ENCODE measurements at regions not wholly inside any gene's neighbourhood (a gene's known extent, or its start where the extent isn't known, plus 50 kb on each side); places are given as distances from the start of the nearest gene placed in this dataset.
A peak's percentile ranks its signal among the peaks of the same experiment; 100 is the strongest.

DNA sequence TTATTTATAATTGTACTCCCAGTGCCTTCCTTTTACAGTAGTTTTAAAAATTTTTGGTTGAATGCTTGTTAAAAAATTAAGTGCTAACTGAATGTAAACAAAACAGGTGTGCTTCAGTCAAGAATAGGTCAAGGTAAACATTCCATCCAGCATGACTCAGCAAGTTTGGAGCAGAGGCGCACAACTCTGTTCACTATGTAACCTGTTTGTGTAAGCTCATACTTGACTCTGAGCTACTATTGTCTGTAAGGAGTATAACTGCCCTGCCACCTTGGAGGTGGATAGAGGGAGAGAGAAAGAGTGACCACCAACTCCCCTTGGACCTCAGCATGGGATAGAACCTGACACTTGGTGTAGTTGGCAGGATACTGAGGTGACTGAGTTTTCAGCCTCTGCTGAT is 207.4 kb upstream of the SYT4 start:
- H3K9me3 Mint-ChIP-seq = peaks cover 0 to 9% (median 2%) of the 10 kb centered on the region in 5 donors
- no peaks in the 10 kb centered on the region for H3K9me3 ChIP-seq (ENCODE audit: low read length)
- no peaks in the 10 kb centered on the region for H3K4me1 ChIP-seq (ENCODE audit: insufficient read depth, low read length)
- H3K27me3 ChIP-seq (ENCODE audit: insufficient read depth, low read length, poor library complexity, severe bottlenecking) = no peaks in the 10 kb centered on the region
- H3K27ac Mint-ChIP-seq = no peak overlapping the region
- no peaks in the 10 kb centered on the region for H3K36me3 Mint-ChIP-seq
- ChIA-PET POLR2A (no interaction called here), CTCF (no interaction called here)
- H3K36me3 ChIP-seq (ENCODE audit: insufficient read depth, low read length) = no peaks in the 10 kb centered on the region
- no peak overlapping the region for H3K27ac ChIP-seq (ENCODE audit: low read depth, low read length)
- H3K4me3 Mint-ChIP-seq = no peak overlapping the region
- H3K4me1 Mint-ChIP-seq = no peaks in the 10 kb centered on the region
- H3K4me3 ChIP-seq (ENCODE audit: low read length) = no peak overlapping the region
- DNase-seq = no peak
- H3K27me3 Mint-ChIP-seq = peaks cover 0 to 1% of the 10 kb centered on the region in 2 donors

DNA sequence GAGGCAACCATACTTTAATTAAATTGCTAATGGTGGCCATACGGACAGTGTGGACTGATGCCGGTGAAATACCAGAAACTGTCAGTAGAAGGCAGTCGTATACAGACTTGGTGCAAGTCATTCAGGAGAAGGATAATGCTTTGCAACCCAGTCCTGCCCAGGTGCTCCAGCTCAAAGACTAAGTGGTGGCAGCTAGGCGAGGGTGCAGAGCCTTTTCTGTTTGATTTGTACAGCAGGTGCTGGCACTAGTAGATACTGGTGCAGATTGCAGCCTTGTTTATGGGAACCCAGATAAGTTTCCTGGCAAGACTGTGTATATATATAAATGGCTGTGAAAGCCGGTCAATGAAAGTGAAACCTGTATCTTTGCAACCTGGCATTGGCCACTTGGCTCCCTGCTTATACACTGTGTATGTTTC is 208.3 kb upstream of the SYT4 start:
- Mint-ChIP-seq H3K27ac (no peak overlapping the region), H3K36me3 (no peaks in the 10 kb centered on the region), H3K9me3 (peaks cover 0 to 9% (median 2%) of the 10 kb centered on the region in 5 donors), H3K4me3 (no peak overlapping the region), H3K27me3 (peaks cover 0 to 1% of the 10 kb centered on the region in 2 donors), H3K4me1 (no peaks in the 10 kb centered on the region)
- Histone ChIP-seq H3K9me3 (ENCODE audit: low read length) (no peaks in the 10 kb centered on the region), H3K27ac (ENCODE audit: low read depth, low read length) (no peak overlapping the region), H3K4me1 (ENCODE audit: insufficient read depth, low read length) (no peaks in the 10 kb centered on the region), H3K4me3 (ENCODE audit: low read length) (no peak overlapping the region), H3K27me3 (ENCODE audit: insufficient read depth, low read length, poor library complexity, severe bottlenecking) (no peaks in the 10 kb centered on the region), H3K36me3 (ENCODE audit: insufficient read depth, low read length) (no peaks in the 10 kb centered on the region)
- ChIA-PET POLR2A (no interaction called here), CTCF (no interaction called here)
- DNase-seq = no peak

DNA sequence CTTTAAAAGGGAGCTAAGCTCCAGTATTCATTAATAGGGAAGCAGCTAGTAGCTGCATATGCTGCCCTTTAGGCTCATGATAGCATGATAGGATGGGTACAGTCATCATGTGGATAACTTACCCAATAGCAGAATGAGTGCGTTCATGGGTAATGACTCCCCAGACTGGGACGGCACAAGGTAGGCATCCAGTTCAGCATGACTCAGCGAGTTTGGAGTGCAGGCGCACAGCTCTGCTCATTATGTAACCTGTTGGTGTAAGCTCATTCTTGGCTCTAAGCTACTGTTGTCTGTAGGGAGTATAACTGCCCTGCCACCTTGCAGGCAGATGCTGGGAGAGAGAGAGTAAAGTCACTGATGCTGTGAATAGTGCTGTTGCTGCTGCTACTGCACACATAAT is 209.2 kb upstream of the SYT4 start:
- Mint-ChIP-seq H3K4me1 (no peaks in the 10 kb centered on the region), H3K4me3 (no peak overlapping the region), H3K27ac (no peak overlapping the region), H3K9me3 (peaks cover 0 to 8% (median 2%) of the 10 kb centered on the region in 5 donors), H3K36me3 (no peaks in the 10 kb centered on the region), H3K27me3 (peaks cover 0 to 1% of the 10 kb centered on the region in 2 donors)
- DNase-seq = no peak
- H3K27me3 ChIP-seq (ENCODE audit: insufficient read depth, low read length, poor library complexity, severe bottlenecking) = no peaks in the 10 kb centered on the region
- H3K9me3 ChIP-seq (ENCODE audit: low read length) = no peaks in the 10 kb centered on the region
- no peak overlapping the region for H3K4me3 ChIP-seq (ENCODE audit: low read length)
- ChIA-PET CTCF (no interaction called here), POLR2A (no interaction called here)
- H3K4me1 ChIP-seq (ENCODE audit: insufficient read depth, low read length) = no peaks in the 10 kb centered on the region
- no peak overlapping the region for H3K27ac ChIP-seq (ENCODE audit: low read depth, low read length)
- H3K36me3 ChIP-seq (ENCODE audit: insufficient read depth, low read length) = no peaks in the 10 kb centered on the region

DNA sequence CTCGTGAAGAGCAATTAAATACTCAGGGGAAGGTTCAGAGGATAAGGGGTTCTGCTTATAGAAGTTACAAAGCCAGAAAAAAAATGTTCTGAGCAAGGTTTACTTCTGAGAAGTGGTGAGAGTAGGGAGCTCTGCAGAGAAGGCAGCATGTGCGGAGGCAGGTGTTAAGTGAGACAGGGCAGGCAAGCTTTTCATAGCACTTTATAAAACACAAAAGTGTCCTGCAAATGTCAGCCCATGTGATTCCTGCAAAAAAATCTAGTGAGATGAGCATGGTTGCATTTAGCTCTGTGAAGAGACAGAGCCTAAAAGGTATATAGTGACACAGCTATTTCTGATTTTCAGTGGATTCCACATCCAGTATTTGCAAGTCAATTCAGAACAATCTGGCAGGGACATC is 223.8 kb upstream of the SYT4 start:
- Histone ChIP-seq H3K27me3 (ENCODE audit: insufficient read depth, low read length, poor library complexity, severe bottlenecking) (no peaks in the 10 kb centered on the region), H3K27ac (ENCODE audit: low read depth, low read length) (no peak overlapping the region), H3K4me1 (ENCODE audit: insufficient read depth, low read length) (no peaks in the 10 kb centered on the region), H3K4me3 (ENCODE audit: low read length) (no peak overlapping the region), H3K9me3 (ENCODE audit: low read length) (no peaks in the 10 kb centered on the region), H3K36me3 (ENCODE audit: insufficient read depth, low read length) (no peaks in the 10 kb centered on the region)
- H3K27ac Mint-ChIP-seq = no peak overlapping the region
- DNase-seq = no peak
- ChIA-PET POLR2A (no interaction called here), CTCF (interaction anchor here (1.4 kb wide), 1 partner anchor 8 kb away, joined by 4 read pairs; no protein-coding TSS in a partner anchor)
- peaks cover 6 to 16% (median 10%) of the 10 kb centered on the region in 5 donors for H3K9me3 Mint-ChIP-seq
- no peaks in the 10 kb centered on the region for H3K27me3 Mint-ChIP-seq
- no peaks in the 10 kb centered on the region for H3K36me3 Mint-ChIP-seq
- H3K4me3 Mint-ChIP-seq = no peak overlapping the region
- no peaks in the 10 kb centered on the region for H3K4me1 Mint-ChIP-seq

DNA sequence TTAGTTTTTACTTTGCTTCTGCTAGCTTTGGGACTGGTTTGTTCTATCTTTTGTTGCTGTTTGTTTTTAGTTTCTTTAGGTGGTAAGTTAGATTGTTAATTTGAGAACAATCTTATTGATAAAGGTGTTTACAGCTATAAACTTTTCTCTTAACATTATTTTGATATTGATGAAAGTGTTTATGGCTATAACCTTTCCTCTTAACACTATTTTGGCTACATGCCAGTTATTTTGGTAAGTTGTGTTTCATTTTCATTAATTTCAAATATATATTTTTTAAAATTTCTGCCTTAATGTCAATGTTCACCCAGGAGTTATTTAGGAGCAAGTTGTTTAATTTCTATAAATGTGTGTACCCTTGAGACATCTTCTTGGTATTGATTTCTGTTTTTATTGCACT is 229.6 kb upstream of the SYT4 start:
- Mint-ChIP-seq H3K27me3 (no peaks in the 10 kb centered on the region), H3K27ac (peak overlapping the region in 1 of 8 donors; percentile 47), H3K9me3 (peaks cover 25 to 41% (median 35%) of the 10 kb centered on the region in 5 donors), H3K4me1 (no peaks in the 10 kb centered on the region), H3K4me3 (no peak overlapping the region), H3K36me3 (no peaks in the 10 kb centered on the region)
- H3K4me1 ChIP-seq (ENCODE audit: insufficient read depth, low read length) = no peaks in the 10 kb centered on the region
- ChIA-PET POLR2A (no interaction called here), CTCF (no interaction called here)
- no peak overlapping the region for H3K4me3 ChIP-seq (ENCODE audit: low read length)
- H3K9me3 ChIP-seq (ENCODE audit: low read length) = peaks cover 12% of the 10 kb centered on the region
- no peaks in the 10 kb centered on the region for H3K36me3 ChIP-seq (ENCODE audit: insufficient read depth, low read length)
- H3K27me3 ChIP-seq (ENCODE audit: insufficient read depth, low read length, poor library complexity, severe bottlenecking) = no peaks in the 10 kb centered on the region
- DNase-seq = no peak
- no peak overlapping the region for H3K27ac ChIP-seq (ENCODE audit: low read depth, low read length)

DNA sequence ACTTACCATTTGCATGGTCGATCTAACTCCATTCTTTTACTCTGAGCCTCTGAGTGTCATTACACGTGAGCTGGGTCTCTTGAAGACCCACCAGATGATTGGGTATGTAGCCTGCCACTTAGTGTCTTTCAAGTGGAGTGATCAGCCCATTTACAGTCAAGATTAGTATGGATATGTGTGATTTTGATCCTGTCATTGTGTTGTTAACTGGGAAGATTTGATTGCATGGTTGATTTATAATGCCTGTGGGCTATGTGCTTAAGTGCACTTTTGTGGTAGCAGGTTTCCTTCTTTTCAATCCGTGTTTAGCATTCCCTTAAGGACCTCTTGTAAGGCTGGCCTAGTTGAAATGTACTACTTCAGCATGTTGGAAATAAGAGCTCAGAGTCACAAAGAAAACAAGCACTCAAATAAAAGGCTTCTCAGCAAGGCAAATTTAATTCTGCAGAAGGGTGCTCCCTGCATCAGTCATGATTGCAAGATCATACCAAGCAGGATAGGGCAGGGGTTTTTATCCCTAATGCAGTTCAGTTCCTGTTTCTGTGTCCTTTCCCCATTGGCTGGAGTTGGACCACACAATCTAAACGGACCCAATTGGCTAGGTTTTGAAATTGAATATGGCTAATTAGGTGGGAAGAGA is 230.7 kb upstream of the SYT4 start:
- Mint-ChIP-seq H3K4me3 (no peak overlapping the region), H3K27me3 (no peaks in the 10 kb centered on the region), H3K36me3 (no peaks in the 10 kb centered on the region), H3K27ac (no peak overlapping the region), H3K9me3 (peaks cover 23 to 44% (median 32%) of the 10 kb centered on the region in 5 donors), H3K4me1 (no peaks in the 10 kb centered on the region)
- ChIA-PET CTCF (no interaction called here), POLR2A (no interaction called here)
- Histone ChIP-seq H3K27ac (ENCODE audit: low read depth, low read length) (no peak overlapping the region), H3K36me3 (ENCODE audit: insufficient read depth, low read length) (no peaks in the 10 kb centered on the region), H3K4me3 (ENCODE audit: low read length) (no peak overlapping the region), H3K4me1 (ENCODE audit: insufficient read depth, low read length) (no peaks in the 10 kb centered on the region), H3K27me3 (ENCODE audit: insufficient read depth, low read length, poor library complexity, severe bottlenecking) (no peaks in the 10 kb centered on the region), H3K9me3 (ENCODE audit: low read length) (peaks cover 12% of the 10 kb centered on the region)
- DNase-seq = no peak

DNA sequence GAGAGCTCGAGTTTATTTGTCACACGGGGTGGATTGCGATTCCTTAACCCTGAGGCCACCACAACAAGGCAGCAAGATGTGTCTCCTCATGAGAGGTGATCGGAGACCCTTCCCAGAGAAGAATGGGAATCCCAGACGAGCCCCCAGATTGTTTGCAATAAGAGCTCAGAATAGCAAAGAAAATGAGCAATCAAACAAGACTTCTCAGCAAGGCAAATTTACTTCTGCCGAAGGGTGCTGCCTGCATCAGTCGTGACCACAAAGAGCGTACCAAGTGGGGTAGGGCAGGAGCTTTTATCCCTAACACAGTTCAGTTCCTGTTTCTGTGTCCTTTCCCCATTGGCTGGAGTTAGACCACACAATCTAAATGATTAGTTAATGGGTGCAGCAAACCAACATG is 237.5 kb upstream of the SYT4 start:
- Histone ChIP-seq H3K9me3 (ENCODE audit: low read length) (peaks cover 7% of the 10 kb centered on the region), H3K36me3 (ENCODE audit: insufficient read depth, low read length) (no peaks in the 10 kb centered on the region), H3K27me3 (ENCODE audit: insufficient read depth, low read length, poor library complexity, severe bottlenecking) (no peaks in the 10 kb centered on the region), H3K4me3 (ENCODE audit: low read length) (no peak overlapping the region), H3K4me1 (ENCODE audit: insufficient read depth, low read length) (no peaks in the 10 kb centered on the region), H3K27ac (ENCODE audit: low read depth, low read length) (no peak overlapping the region)
- no peak for DNase-seq
- Mint-ChIP-seq H3K27ac (no peak overlapping the region), H3K4me3 (no peak overlapping the region), H3K9me3 (peaks cover 9 to 37% (median 13%) of the 10 kb centered on the region in 5 donors), H3K4me1 (no peaks in the 10 kb centered on the region), H3K36me3 (no peaks in the 10 kb centered on the region), H3K27me3 (no peaks in the 10 kb centered on the region)
- ChIA-PET CTCF (no interaction called here), POLR2A (no interaction called here)

DNA sequence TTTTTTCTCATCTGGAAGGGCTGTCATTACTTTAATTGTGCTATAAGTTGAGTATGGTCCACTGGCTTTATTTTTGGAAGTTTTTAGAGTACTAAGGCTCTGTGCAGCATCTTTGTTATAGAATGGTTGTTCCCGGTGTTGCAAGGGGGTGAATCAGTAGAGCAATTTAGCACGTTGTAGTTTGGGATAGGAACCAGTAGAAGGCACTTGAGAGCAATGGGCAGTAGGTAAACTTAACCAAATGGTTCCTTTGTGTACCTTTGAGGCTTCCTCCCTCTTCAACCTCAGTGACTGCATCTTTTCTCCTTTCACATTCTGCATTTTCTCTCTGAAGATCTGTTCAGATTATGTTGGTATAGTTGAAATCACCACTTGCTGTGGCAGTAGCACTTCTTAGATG is 238.2 kb upstream of the SYT4 start:
- H3K27me3 ChIP-seq (ENCODE audit: insufficient read depth, low read length, poor library complexity, severe bottlenecking) = no peaks in the 10 kb centered on the region
- Mint-ChIP-seq H3K36me3 (no peaks in the 10 kb centered on the region), H3K9me3 (peaks cover 6 to 30% (median 9%) of the 10 kb centered on the region in 5 donors), H3K27me3 (no peaks in the 10 kb centered on the region), H3K4me3 (no peak overlapping the region), H3K27ac (no peak overlapping the region), H3K4me1 (no peaks in the 10 kb centered on the region)
- ChIA-PET CTCF (no interaction called here), POLR2A (no interaction called here)
- H3K27ac ChIP-seq (ENCODE audit: low read depth, low read length) = no peak overlapping the region
- H3K36me3 ChIP-seq (ENCODE audit: insufficient read depth, low read length) = no peaks in the 10 kb centered on the region
- no peak for DNase-seq
- no peaks in the 10 kb centered on the region for H3K4me1 ChIP-seq (ENCODE audit: insufficient read depth, low read length)
- H3K4me3 ChIP-seq (ENCODE audit: low read length) = no peak overlapping the region
- H3K9me3 ChIP-seq (ENCODE audit: low read length) = peaks cover 1% of the 10 kb centered on the region

DNA sequence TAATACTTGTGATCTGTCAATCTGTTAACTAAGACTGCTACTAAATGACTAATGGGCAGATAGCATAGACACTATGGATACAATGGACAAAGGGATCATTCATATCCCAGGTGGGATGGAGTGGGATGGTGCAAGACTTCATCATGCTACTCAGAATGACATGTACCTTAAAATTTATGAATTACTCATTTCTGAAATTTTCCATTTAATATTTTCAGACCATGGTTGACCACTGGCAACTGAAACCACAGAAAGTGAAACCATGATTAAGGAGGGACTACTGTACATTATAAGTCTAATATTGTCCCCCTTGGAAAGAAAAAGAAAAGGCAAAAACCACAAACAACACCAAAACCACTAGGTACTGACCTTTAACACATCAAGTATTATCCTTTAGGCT is 247.0 kb upstream of the SYT4 start:
- ChIA-PET POLR2A (no interaction called here), CTCF (no interaction called here)
- no peaks in the 10 kb centered on the region for H3K27me3 ChIP-seq (ENCODE audit: insufficient read depth, low read length, poor library complexity, severe bottlenecking)
- Mint-ChIP-seq H3K4me1 (no peaks in the 10 kb centered on the region), H3K27ac (no peak overlapping the region), H3K27me3 (peaks cover 0 to 1% of the 10 kb centered on the region in 2 donors), H3K4me3 (no peak overlapping the region), H3K36me3 (no peaks in the 10 kb centered on the region), H3K9me3 (peaks cover 0 to 5% (median 2%) of the 10 kb centered on the region in 5 donors)
- no peak for DNase-seq
- no peaks in the 10 kb centered on the region for H3K36me3 ChIP-seq (ENCODE audit: insufficient read depth, low read length)
- H3K9me3 ChIP-seq (ENCODE audit: low read length) = no peaks in the 10 kb centered on the region
- H3K27ac ChIP-seq (ENCODE audit: low read depth, low read length) = no peak overlapping the region
- H3K4me3 ChIP-seq (ENCODE audit: low read length) = no peak overlapping the region
- no peaks in the 10 kb centered on the region for H3K4me1 ChIP-seq (ENCODE audit: insufficient read depth, low read length)

Measured in CD8-positive, alpha-beta memory T cell (primary cell).